DOHH2 (cell line): ENCODE measurements at regions not wholly inside any gene's neighbourhood (a gene's known extent, or its start where the extent isn't known, plus 50 kb on each side); places are given as distances from the start of the nearest gene placed in this dataset.

ENCODE experiments used
- H3F3A ChIP-seq: fragments of 200-600 bp; sonication (generic), shearing (Covaris generic); 2 replicates; pipeline ENCODE4 v1.6.0; 2016; ENCODE audit warnings: antibody characterized with exemption, mild to moderate bottlenecking; ENCODE audit not compliant: control insufficient read depth, insufficient read depth
- H3K27ac ChIP-seq: fragments of 200-600 bp; sonication (generic); 2 replicates; pipeline ENCODE4 v1.5.1; 2014; ENCODE audit warnings: low read depth, mild to moderate bottlenecking, low read length, moderate library complexity
- H3K27me3 ChIP-seq: fragments of 200-600 bp; sonication (generic); 2 replicates; pipeline ENCODE4 v1.6.1; 2014; ENCODE audit warnings: mild to moderate bottlenecking, low read length, mixed read lengths; ENCODE audit not compliant: control insufficient read depth
- H3K36me3 ChIP-seq: fragments of 200-600 bp; sonication (generic); 2 replicates; pipeline ENCODE4 v1.6.1; 2014; ENCODE audit warnings: mild to moderate bottlenecking, low read length, moderate library complexity, mixed read lengths; ENCODE audit not compliant: control insufficient read depth
- H3K4me1 ChIP-seq: fragments of 200-600 bp; sonication (generic); 2 replicates; pipeline ENCODE4 v1.6.1; 2014; ENCODE audit warnings: mild to moderate bottlenecking, low read length, mixed read lengths; ENCODE audit not compliant: control insufficient read depth
- H3K4me2 ChIP-seq: fragments of 200-600 bp; sonication (generic); 2 replicates; pipeline ENCODE4 v1.6.0; 2014; ENCODE audit warnings: mild to moderate bottlenecking, low read length, moderate library complexity
- H3K4me3 ChIP-seq: fragments of 200-600 bp; sonication (generic); 2 replicates; pipeline ENCODE4 v1.5.1; 2014; ENCODE audit warnings: mild to moderate bottlenecking, low read length, mixed read lengths
- H3K79me2 ChIP-seq: fragments of 200-600 bp; sonication (generic); 2 replicates; pipeline ENCODE4 v1.6.1; 2014; ENCODE audit warnings: mild to moderate bottlenecking, low read length, mixed read lengths; ENCODE audit not compliant: control insufficient read depth
- H3K9me2 ChIP-seq: fragments of 200-600 bp; sonication (generic); replicated peaks from 2 replicates; pipeline ENCODE4 v1.6.1; 2014; ENCODE audit warnings: mild to moderate bottlenecking, low read length, mixed read lengths; ENCODE audit not compliant: control insufficient read depth
- H3K9me3 ChIP-seq: fragments of 200-600 bp; sonication (generic); 2 replicates; pipeline ENCODE4 v1.6.1; 2014; ENCODE audit warnings: antibody characterized with exemption, low read length, mixed read lengths; ENCODE audit not compliant: control insufficient read depth, insufficient read depth
- H4K20me1 ChIP-seq: fragments of 200-600 bp; sonication (generic); 2 replicates; pipeline ENCODE4 v1.6.0; 2014; ENCODE audit warnings: low read depth, mild to moderate bottlenecking, antibody characterized with exemption, low read length, moderate library complexity; ENCODE audit not compliant: control insufficient read depth, insufficient read depth
- EZH2phosphoT487 ChIP-seq: fragments of 200-600 bp; sonication (generic); IDR thresholded peaks from 2 replicates; pipeline ENCODE4 v1.6.1; 2017; ENCODE audit warnings: borderline replicate concordance, mild to moderate bottlenecking, antibody characterized with exemption, low read length, moderate library complexity, mixed read lengths
- TF ChIP-seq, protein P1 (sequence below): fragments of 200-600 bp; sonication (generic); IDR thresholded peaks from one replicate; pipeline ENCODE4 v1.5.1; 2014; ENCODE audit warnings: antibody characterized with exemption, mild to moderate bottlenecking, low read depth, low read length; ENCODE audit not compliant: poor library complexity, severe bottlenecking

- Histone ChIP-seq H3K4me3 (no peak overlapping the region), H3F3A (no peaks in the 10 kb centered on the region), H4K20me1 (no peaks in the 10 kb centered on the region), H3K27ac (no peak overlapping the region), H3K9me3 (0 out of 2 replicates have a peak, but pooled peaks cover 3% of the 10 kb centered on the region), H3K36me3 (no peaks in the 10 kb centered on the region), H3K79me2 (no peaks in the 10 kb centered on the region), H3K27me3 (no peaks in the 10 kb centered on the region), H3K4me2 (no peak overlapping the region), H3K9me2 (no peaks in the 10 kb centered on the region), H3K4me1 (no peaks in the 10 kb centered on the region)
- TF ChIP-seq, protein P1, sequence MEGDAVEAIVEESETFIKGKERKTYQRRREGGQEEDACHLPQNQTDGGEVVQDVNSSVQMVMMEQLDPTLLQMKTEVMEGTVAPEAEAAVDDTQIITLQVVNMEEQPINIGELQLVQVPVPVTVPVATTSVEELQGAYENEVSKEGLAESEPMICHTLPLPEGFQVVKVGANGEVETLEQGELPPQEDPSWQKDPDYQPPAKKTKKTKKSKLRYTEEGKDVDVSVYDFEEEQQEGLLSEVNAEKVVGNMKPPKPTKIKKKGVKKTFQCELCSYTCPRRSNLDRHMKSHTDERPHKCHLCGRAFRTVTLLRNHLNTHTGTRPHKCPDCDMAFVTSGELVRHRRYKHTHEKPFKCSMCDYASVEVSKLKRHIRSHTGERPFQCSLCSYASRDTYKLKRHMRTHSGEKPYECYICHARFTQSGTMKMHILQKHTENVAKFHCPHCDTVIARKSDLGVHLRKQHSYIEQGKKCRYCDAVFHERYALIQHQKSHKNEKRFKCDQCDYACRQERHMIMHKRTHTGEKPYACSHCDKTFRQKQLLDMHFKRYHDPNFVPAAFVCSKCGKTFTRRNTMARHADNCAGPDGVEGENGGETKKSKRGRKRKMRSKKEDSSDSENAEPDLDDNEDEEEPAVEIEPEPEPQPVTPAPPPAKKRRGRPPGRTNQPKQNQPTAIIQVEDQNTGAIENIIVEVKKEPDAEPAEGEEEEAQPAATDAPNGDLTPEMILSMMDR = no peak
- no peak for TF ChIP-seq EZH2phosphoT487
Measured at GRCh38 chr13:22178878-22179277, 508.0 kb downstream of the FGF9 start.

GRCh38 chr13:22187329-22187728, 516.5 kb downstream of the FGF9 start:
- Histone ChIP-seq H3K27ac (no peak overlapping the region), H3K4me2 (no peak overlapping the region), H3K36me3 (no peaks in the 10 kb centered on the region), H3K4me3 (no peak overlapping the region), H3F3A (no peaks in the 10 kb centered on the region), H3K9me2 (no peaks in the 10 kb centered on the region), H3K9me3 (no peaks in the 10 kb centered on the region), H3K4me1 (no peaks in the 10 kb centered on the region), H4K20me1 (no peaks in the 10 kb centered on the region), H3K27me3 (no peaks in the 10 kb centered on the region), H3K79me2 (no peaks in the 10 kb centered on the region)
- TF ChIP-seq, protein P1 = no peak
- no peak for TF ChIP-seq EZH2phosphoT487

GRCh38 chr13:22189176-22190048, 518.5 kb downstream of the FGF9 start:
- Histone ChIP-seq H3K4me1 (no peaks in the 10 kb centered on the region), H3K9me3 (no peaks in the 10 kb centered on the region), H3K4me2 (no peak overlapping the region), H3K9me2 (no peaks in the 10 kb centered on the region), H3F3A (no peaks in the 10 kb centered on the region), H3K27ac (no peak overlapping the region), H4K20me1 (no peaks in the 10 kb centered on the region), H3K4me3 (no peak overlapping the region), H3K27me3 (no peaks in the 10 kb centered on the region), H3K36me3 (no peaks in the 10 kb centered on the region), H3K79me2 (no peaks in the 10 kb centered on the region)
- TF ChIP-seq EZH2phosphoT487 = no peak
- TF ChIP-seq, protein P1 = no peak
